HG03342 (cell line): ENCODE measurements at regions not wholly inside any gene's neighbourhood (a gene's known extent, or its start where the extent isn't known, plus 50 kb on each side); places are given as distances from the start of the nearest gene placed in this dataset.
"Not testable (repeated sequence)": the region's sequence is repeated elsewhere in the genome, so short reads cannot be mapped to it uniquely, and the experiment has no call there.

Source experiments
- ATAC-seq: cut with Tn5 transposase; IDR thresholded peaks from one replicate; pipeline ENCODE4 v1.9.1; 2021; ENCODE audit warnings: mild to moderate bottlenecking, moderate library complexity; ENCODE audit not compliant: unreplicated experiment

GRCh38 chr3:68676136-68676535, 256.2 kb downstream of the TAFA4 start:
- no peak for ATAC-seq

GRCh38 chr3:68667346-68667745, 265.0 kb downstream of the TAFA4 start:
- no peak for ATAC-seq

GRCh38 chr3:68666429-68667136, 265.8 kb downstream of the TAFA4 start:
- ATAC-seq, result no peak

GRCh38 chr3:68664276-68664675, 268.1 kb downstream of the TAFA4 start:
- no peak for ATAC-seq

- ATAC-seq, result no peak
Measured at GRCh38 chr3:68662176-68662575, 270.2 kb downstream of the TAFA4 start.

- not testable (repeated sequence) for ATAC-seq
Measured at GRCh38 chr3:68650657-68651056, 281.7 kb downstream of the TAFA4 start.

- no peak for ATAC-seq
Measured at GRCh38 chr3:68648494-68648893, 283.9 kb downstream of the TAFA4 start.

- ATAC-seq, result no peak
Measured at GRCh38 chr3:68631850-68632545, 300.3 kb downstream of the TAFA4 start.

GRCh38 chr3:68620211-68620610, 312.1 kb downstream of the TAFA4 start:
- ATAC-seq, result no peak

GRCh38 chr3:68614087-68614486, 318.3 kb downstream of the TAFA4 start:
- ATAC-seq, result no peak

- ATAC-seq, result no peak
Measured at GRCh38 chr3:68571321-68571720, 361.0 kb downstream of the TAFA4 start.

- no peak for ATAC-seq
Measured at GRCh38 chr3:68560728-68561127, 371.6 kb downstream of the TAFA4 start.

- ATAC-seq, result no peak
Measured at GRCh38 chr3:68535782-68536181, 396.6 kb downstream of the TAFA4 start.

- no peak for ATAC-seq
Measured at GRCh38 chr3:68523330-68523729, 409.0 kb downstream of the TAFA4 start.

GRCh38 chr3:68515237-68515636, 417.1 kb downstream of the TAFA4 start:
- ATAC-seq, result no peak

GRCh38 chr3:68504201-68504600, 428.1 kb downstream of the TAFA4 start:
- ATAC-seq, result no peak

GRCh38 chr3:68485845-68486244, 446.5 kb downstream of the TAFA4 start:
- not testable (repeated sequence) for ATAC-seq

GRCh38 chr3:68485051-68485450, 447.3 kb downstream of the TAFA4 start:
- no peak for ATAC-seq

GRCh38 chr3:68483601-68484000, 448.7 kb downstream of the TAFA4 start:
- no peak for ATAC-seq

GRCh38 chr3:68483041-68483440, 449.3 kb downstream of the TAFA4 start:
- ATAC-seq, result no peak

GRCh38 chr3:68482565-68482964, 449.8 kb downstream of the TAFA4 start:
- no peak for ATAC-seq

GRCh38 chr3:68479779-68480178, 452.6 kb downstream of the TAFA4 start:
- ATAC-seq, result peak; percentile 42
